HEK293 (cell line): ENCODE measurements at regions not wholly inside any gene's neighbourhood (a gene's known extent, or its start where the extent isn't known, plus 50 kb on each side); places are given as distances from the start of the nearest gene placed in this dataset.
"Not testable (repeated sequence)": the region's sequence is repeated elsewhere in the genome, so short reads cannot be mapped to it uniquely, and the experiment has no call there.

Experiments
- CTCF ChIA-PET: fragments of 350-600 bp; formaldehyde crosslinking; extraction: SDS; loops from one replicate; lab custom pipeline; 2021; ENCODE audit warnings: antibody characterized with exemption; lab: Yijun Ruan, JAX
- POLR2A ChIA-PET: fragments of 300-600 bp; formaldehyde crosslinking; extraction: SDS; loops from one replicate; lab custom pipeline; 2020; ENCODE audit warnings: antibody characterized with exemption, inconsistent platforms; lab: Yijun Ruan, JAX
- H3K27ac ChIP-seq: fragments of 200-500 bp; sonication (Bioruptor generic); 2 replicates; pipeline ENCODE4 v1.5.1; 2014; ENCODE audit warnings: low read depth, low read length, control low read depth, inconsistent platforms; ENCODE audit errors: extremely low read depth
- H3K36me3 ChIP-seq, 2 experiments: fragments of 200-500 bp in 1 of 2; sonication (Bioruptor generic) in 1 of 2; 1 replicate in 1 of 2; 2 replicates in 1 of 2; pipeline ENCODE4 v1.5.1; 2014 to 2017; ENCODE audit warnings: inconsistent platforms in 2 of 2, low read length in 2 of 2; ENCODE audit not compliant: control insufficient read depth in 2 of 2, insufficient read depth in 1 of 2
- H3K4me1 ChIP-seq: fragments of 200-500 bp; sonication (Bioruptor generic); 2 replicates; pipeline ENCODE4 v1.5.1; 2014; ENCODE audit warnings: mild to moderate bottlenecking, low read length, inconsistent platforms; ENCODE audit not compliant: control insufficient read depth, insufficient read depth
- H3K4me3 ChIP-seq: 2 replicates; pipeline ENCODE4 v1.5.1; 2011; ENCODE audit warnings: low read depth, mild to moderate bottlenecking, control low read depth, low read length, moderate library complexity
- H3K9me3 ChIP-seq: fragments of 200-500 bp; sonication (Bioruptor generic); 2 replicates; pipeline ENCODE4 v1.5.1; 2014; ENCODE audit warnings: low read depth, low read length, inconsistent platforms; ENCODE audit not compliant: control insufficient read depth, insufficient read depth
- GLI4 ChIP-seq: fragments of 450-650 bp; formaldehyde crosslinking; IDR thresholded peaks from 2 replicates; pipeline ENCODE4 v1.5.1; 2016; ENCODE audit warnings: missing biosample characterization, missing genetic modification characterization
- ZNF10 ChIP-seq: fragments of 450-650 bp; formaldehyde crosslinking; IDR thresholded peaks from 2 replicates; pipeline ENCODE4 v1.5.1; 2017; ENCODE audit warnings: missing biosample characterization, missing genetic modification characterization
- ZNF132 ChIP-seq: fragments of 450-650 bp; formaldehyde crosslinking; IDR thresholded peaks from 2 replicates; pipeline ENCODE4 v1.5.1; 2017; ENCODE audit warnings: missing biosample characterization, missing genetic modification characterization, borderline replicate concordance
- ZNF140 ChIP-seq: fragments of 450-650 bp; formaldehyde crosslinking; IDR thresholded peaks from 2 replicates; pipeline ENCODE4 v1.5.1; 2016; ENCODE audit warnings: missing biosample characterization, missing genetic modification characterization
- ZNF214 ChIP-seq: fragments of 450-650 bp; formaldehyde crosslinking; IDR thresholded peaks from 2 replicates; pipeline ENCODE4 v1.5.1; 2017; ENCODE audit warnings: missing biosample characterization, mild to moderate bottlenecking, missing genetic modification characterization, borderline replicate concordance
- ZNF24 ChIP-seq: fragments of 450-650 bp; formaldehyde crosslinking; IDR thresholded peaks from 2 replicates; pipeline ENCODE4 v1.5.1; 2016; ENCODE audit warnings: missing biosample characterization, missing genetic modification characterization
- ZNF37A ChIP-seq: fragments of 450-650 bp; IDR thresholded peaks from 2 replicates; pipeline ENCODE4 v1.5.1; 2018; ENCODE audit warnings: missing biosample characterization, missing genetic modification characterization
- ZNF416 ChIP-seq: fragments of 450-650 bp; formaldehyde crosslinking; IDR thresholded peaks from 2 replicates; pipeline ENCODE4 v1.5.1; 2016; ENCODE audit warnings: missing biosample characterization, missing genetic modification characterization
- ZNF514 ChIP-seq: fragments of 450-650 bp; formaldehyde crosslinking; IDR thresholded peaks from 2 replicates; pipeline ENCODE4 v1.5.1; 2016; ENCODE audit warnings: missing biosample characterization, missing genetic modification characterization
- ZNF621 ChIP-seq: fragments of 450-650 bp; formaldehyde crosslinking; IDR thresholded peaks from 2 replicates; pipeline ENCODE4 v1.5.1; 2017; ENCODE audit warnings: missing biosample characterization, missing genetic modification characterization
- ZNF624 ChIP-seq: fragments of 450-650 bp; formaldehyde crosslinking; IDR thresholded peaks from 2 replicates; pipeline ENCODE4 v1.5.1; 2017; ENCODE audit warnings: missing biosample characterization, missing genetic modification characterization
- ZNF76 ChIP-seq: fragments of 450-650 bp; formaldehyde crosslinking; IDR thresholded peaks from 2 replicates; pipeline ENCODE4; 2016; ENCODE audit warnings: low read depth, missing biosample characterization, missing genetic modification characterization, borderline replicate concordance
- TF ChIP-seq, protein P1 (sequence below): fragments of 450-650 bp; formaldehyde crosslinking; IDR thresholded peaks from 2 replicates; pipeline ENCODE4 v1.5.1; 2017; ENCODE audit warnings: missing biosample characterization, missing genetic modification characterization
- TF ChIP-seq, protein P2 (sequence below): fragments of 450-650 bp; formaldehyde crosslinking; IDR thresholded peaks from 2 replicates; pipeline ENCODE4 v1.5.1; 2017; ENCODE audit warnings: missing biosample characterization, missing genetic modification characterization

DNA sequence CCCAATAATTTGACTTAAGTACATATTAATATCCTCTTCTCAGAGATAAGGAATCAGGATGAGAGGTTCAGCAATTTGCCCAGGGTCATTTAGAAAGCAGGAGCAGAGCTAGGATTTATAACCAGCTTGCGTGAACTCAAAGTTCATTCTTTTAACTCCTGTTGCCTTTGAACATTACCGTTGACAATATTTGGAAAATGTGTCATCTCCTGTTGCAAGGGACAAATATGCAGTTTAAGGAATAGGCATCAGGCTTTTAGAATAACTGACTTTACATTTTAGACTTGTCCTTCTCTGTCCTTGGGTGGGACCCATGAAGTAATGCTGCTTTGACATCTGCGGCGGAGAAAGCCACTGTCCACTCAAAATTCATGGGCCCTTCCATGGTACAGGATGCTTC, 252.2 kb upstream of the RGMA start (continued):
- TF ChIP-seq ZNF214 = no peak
- TF ChIP-seq ZNF10 (tag by site-specific recombination) = no peak
- TF ChIP-seq ZNF37A (tag by site-specific recombination) = no peak
- TF ChIP-seq ZNF621 (tag by site-specific recombination) = no peak

DNA sequence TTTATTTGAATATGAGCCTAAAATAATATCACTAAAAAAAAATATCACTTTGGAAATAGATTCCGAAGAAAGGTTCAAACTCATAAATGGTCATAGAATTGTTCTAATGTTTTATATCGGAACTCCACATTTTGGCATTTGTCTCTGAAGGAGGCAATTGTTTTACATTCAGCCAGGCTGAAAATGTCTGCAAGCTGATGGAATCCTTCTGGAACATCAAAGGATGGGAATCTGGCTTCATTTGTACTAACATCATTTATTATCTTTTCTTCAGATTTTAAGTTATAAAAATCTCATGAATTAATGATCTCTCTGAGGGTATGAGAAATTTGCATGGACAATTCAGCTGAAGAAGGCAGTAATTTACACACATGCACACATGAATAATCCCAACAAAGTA, 251.4 kb upstream of the RGMA start:
- H3K4me3 ChIP-seq = no peak overlapping the region
- H3K27ac ChIP-seq = no peak overlapping the region
- H3K36me3 ChIP-seq = no peaks in the 10 kb centered on the region
- no peaks in the 10 kb centered on the region for H3K4me1 ChIP-seq
- CTCF ChIA-PET = interaction anchor here (2.1 kb wide), 1 partner anchor 779 kb away, joined by 4 read pairs; no protein-coding TSS in a partner anchor
- POLR2A ChIA-PET = no interaction called here
- no peaks in the 10 kb centered on the region for H3K9me3 ChIP-seq
- no peak for TF ChIP-seq ZNF514 (tag by site-specific recombination)
- TF ChIP-seq, protein P1, sequence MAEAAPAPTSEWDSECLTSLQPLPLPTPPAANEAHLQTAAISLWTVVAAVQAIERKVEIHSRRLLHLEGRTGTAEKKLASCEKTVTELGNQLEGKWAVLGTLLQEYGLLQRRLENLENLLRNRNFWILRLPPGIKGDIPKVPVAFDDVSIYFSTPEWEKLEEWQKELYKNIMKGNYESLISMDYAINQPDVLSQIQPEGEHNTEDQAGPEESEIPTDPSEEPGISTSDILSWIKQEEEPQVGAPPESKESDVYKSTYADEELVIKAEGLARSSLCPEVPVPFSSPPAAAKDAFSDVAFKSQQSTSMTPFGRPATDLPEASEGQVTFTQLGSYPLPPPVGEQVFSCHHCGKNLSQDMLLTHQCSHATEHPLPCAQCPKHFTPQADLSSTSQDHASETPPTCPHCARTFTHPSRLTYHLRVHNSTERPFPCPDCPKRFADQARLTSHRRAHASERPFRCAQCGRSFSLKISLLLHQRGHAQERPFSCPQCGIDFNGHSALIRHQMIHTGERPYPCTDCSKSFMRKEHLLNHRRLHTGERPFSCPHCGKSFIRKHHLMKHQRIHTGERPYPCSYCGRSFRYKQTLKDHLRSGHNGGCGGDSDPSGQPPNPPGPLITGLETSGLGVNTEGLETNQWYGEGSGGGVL (tag by site-specific recombination) = no peak
- TF ChIP-seq, protein P2, sequence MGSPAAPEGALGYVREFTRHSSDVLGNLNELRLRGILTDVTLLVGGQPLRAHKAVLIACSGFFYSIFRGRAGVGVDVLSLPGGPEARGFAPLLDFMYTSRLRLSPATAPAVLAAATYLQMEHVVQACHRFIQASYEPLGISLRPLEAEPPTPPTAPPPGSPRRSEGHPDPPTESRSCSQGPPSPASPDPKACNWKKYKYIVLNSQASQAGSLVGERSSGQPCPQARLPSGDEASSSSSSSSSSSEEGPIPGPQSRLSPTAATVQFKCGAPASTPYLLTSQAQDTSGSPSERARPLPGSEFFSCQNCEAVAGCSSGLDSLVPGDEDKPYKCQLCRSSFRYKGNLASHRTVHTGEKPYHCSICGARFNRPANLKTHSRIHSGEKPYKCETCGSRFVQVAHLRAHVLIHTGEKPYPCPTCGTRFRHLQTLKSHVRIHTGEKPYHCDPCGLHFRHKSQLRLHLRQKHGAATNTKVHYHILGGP (tag by site-specific recombination) = no peak
- no peak for TF ChIP-seq ZNF24
- TF ChIP-seq ZNF140 (tag by site-specific recombination) = no peak
- no peak for TF ChIP-seq ZNF132 (tag by site-specific recombination)

DNA sequence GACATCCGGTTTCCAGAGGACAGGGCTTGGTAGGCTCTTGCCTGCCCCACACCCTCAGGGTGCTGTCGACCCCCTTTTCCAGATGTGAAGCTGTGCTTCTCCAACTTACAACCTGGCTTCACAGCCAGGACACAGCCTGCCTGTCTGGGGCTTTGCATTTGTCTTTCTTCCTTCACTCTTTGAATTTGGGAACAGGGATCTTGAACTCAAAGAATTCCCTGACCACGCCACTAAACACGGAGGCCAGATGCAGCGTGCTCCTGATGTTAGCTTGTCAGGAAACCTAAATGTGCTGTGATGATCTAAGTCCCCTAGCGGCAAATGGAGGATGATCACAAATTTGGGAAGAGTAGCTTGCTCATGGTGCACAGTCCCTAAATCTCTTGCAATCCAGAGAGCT, 244.8 kb upstream of the RGMA start:
- CTCF ChIA-PET = interaction anchor here (0.6 to 1.6 kb wide), 8 partner anchors 9 to 298 kb away, joined by 3 to 9 read pairs (median 4); no protein-coding TSS in a partner anchor
- Histone ChIP-seq H3K9me3 (no peaks in the 10 kb centered on the region), H3K36me3 (no peaks in the 10 kb centered on the region), H3K4me1 (no peaks in the 10 kb centered on the region), H3K27ac (no peak overlapping the region), H3K4me3 (no peak overlapping the region)
- POLR2A ChIA-PET = no interaction called here
- no peak for TF ChIP-seq ZNF624

DNA sequence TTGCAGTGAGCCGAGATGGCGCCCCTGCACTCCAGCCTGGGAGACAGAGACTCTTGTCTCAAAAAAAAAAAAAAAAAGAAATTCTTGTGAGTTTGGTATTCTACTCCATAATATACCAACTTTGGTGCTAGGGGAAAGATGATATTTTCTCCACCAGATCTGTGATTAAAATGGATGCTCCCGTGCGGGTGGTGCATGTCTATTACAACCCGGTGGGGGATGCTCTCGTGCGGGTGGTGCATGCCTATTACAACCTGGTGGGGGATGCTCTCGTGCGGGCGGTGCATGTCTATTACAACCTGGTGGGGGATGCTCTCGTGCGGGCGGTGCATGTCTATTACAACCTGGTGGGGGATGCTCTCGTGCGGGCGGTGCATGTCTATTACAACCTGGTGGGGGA, 244.1 kb upstream of the RGMA start:
- POLR2A ChIA-PET, H3K27ac ChIP-seq, H3K9me3 ChIP-seq, H3K36me3 ChIP-seq, H3K4me1 ChIP-seq, H3K4me3 ChIP-seq: not testable (repeated sequence)
- CTCF ChIA-PET = interaction anchor here (1.6 kb wide), 1 partner anchor 245 kb away, joined by 6 read pairs; no protein-coding TSS in a partner anchor

DNA sequence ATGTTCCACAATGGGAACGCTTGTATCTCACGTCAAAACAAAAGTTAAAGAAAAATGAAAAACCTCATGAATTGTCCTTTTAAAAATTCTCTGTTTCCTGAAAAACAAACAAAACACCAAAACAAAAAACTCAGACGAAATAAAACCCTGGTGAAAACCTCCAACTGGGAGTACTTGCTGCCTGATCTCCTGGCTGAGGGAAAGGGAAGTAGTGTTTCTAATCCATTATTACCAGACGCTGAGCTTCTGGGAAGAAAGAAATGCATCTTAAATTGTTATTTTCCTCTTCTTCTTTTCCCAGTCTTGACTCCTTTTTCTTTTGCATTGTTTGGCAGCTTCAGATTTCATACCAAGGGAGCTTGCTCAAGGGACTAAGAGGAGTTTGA, 243.2 kb upstream of the RGMA start:
- Histone ChIP-seq H3K27ac (no peak overlapping the region), H3K36me3 (no peaks in the 10 kb centered on the region), H3K4me3 (no peak overlapping the region), H3K4me1 (no peaks in the 10 kb centered on the region), H3K9me3 (no peaks in the 10 kb centered on the region)
- POLR2A ChIA-PET = no interaction called here
- CTCF ChIA-PET = interaction anchor here (0.7 kb wide), 1 partner anchor 440 kb away, joined by 3 read pairs; no protein-coding TSS in a partner anchor
- TF ChIP-seq ZNF416 (tag by site-specific recombination) (no peak), GLI4 (tag by site-specific recombination) (no peak), ZNF76 (tag by site-specific recombination) (no peak)
